Liver (tissue), 8 donors: ENCODE measurements at regions not wholly inside any gene's neighbourhood (a gene's known extent, or its start where the extent isn't known, plus 50 kb on each side); places are given as distances from the start of the nearest gene placed in this dataset.

Experiments
- DNase-seq: peaks from one replicate; pipeline ENCODE4 v3.0.0-alpha.2; 2017; ENCODE audit warnings: low spot score
- H3K27ac ChIP-seq, 2 donors: one replicate each; pipeline ENCODE4 v1.7.0; 2013; ENCODE audit warnings: inconsistent platforms in 2 of 2, low read length in 2 of 2, control low read depth in 1 of 2, low read depth in 1 of 2, mild to moderate bottlenecking in 1 of 2
- H3K27me3 ChIP-seq, 4 donors: one replicate each; pipeline versions ENCODE4 v1.6.1 to v1.7.0; 2013; ENCODE audit warnings: low read length in 3 of 4, inconsistent platforms in 1 of 4, mild to moderate bottlenecking in 1 of 4, moderate library complexity in 1 of 4; ENCODE audit not compliant: control insufficient read depth in 4 of 4, insufficient read depth in 4 of 4
- H3K36me3 ChIP-seq, 4 donors: one replicate each; pipeline versions ENCODE4 v1.6.1 to v1.7.0; 2013; ENCODE audit warnings: low read length in 3 of 4, mild to moderate bottlenecking in 3 of 4, low read depth in 1 of 4, moderate library complexity in 1 of 4; ENCODE audit not compliant: control insufficient read depth in 4 of 4, insufficient read depth in 3 of 4
- H3K4me1 ChIP-seq, 4 donors: one replicate each; pipeline versions ENCODE4 v1.6.1 to v1.7.0; 2013; ENCODE audit warnings: low read length in 3 of 4, mild to moderate bottlenecking in 3 of 4, moderate library complexity in 1 of 4; ENCODE audit not compliant: control insufficient read depth in 4 of 4, insufficient read depth in 4 of 4
- H3K4me3 ChIP-seq, 3 donors: one replicate each; pipeline versions ENCODE4 v1.6.1 to v1.7.0; 2013; ENCODE audit warnings: low read length in 3 of 3, control low read depth in 1 of 3, low read depth in 1 of 3, mild to moderate bottlenecking in 1 of 3
- H3K9ac ChIP-seq, 2 donors: one replicate each; pipeline ENCODE4 v1.7.0; 2013; ENCODE audit warnings: low read length in 2 of 2, mild to moderate bottlenecking in 2 of 2, moderate library complexity in 2 of 2, control low read depth in 1 of 2, low read depth in 1 of 2
- H3K9me3 ChIP-seq, 4 donors: one replicate each; pipeline versions ENCODE4 v1.6.1 to v1.7.0; 2013; ENCODE audit warnings: low read length in 3 of 4; ENCODE audit not compliant: control insufficient read depth in 4 of 4
- ATF3 ChIP-seq: IDR thresholded peaks from 2 replicates; pipeline ENCODE4 v1.6.1; 2016; ENCODE audit warnings: antibody characterized with exemption
- CTCF ChIP-seq: fragments of 150-350 bp; IDR thresholded peaks from 2 replicates; pipeline ENCODE4 v1.5.1; 2017; ENCODE audit warnings: improper control_type of control experiment, low read depth, low read length; ENCODE audit not compliant: missing input control
- EGR1 ChIP-seq, 2 donors: IDR thresholded peaks; 2 replicates each; pipeline ENCODE4 v1.6.1; 2016 to 2018; ENCODE audit warnings: antibody characterized with exemption in 2 of 2, low read depth in 2 of 2
- FOXA1 ChIP-seq: IDR thresholded peaks from 2 replicates; pipeline ENCODE4 v1.6.1; 2016; ENCODE audit warnings: antibody characterized with exemption
- FOXA2 ChIP-seq: IDR thresholded peaks from 2 replicates; pipeline ENCODE4 v1.6.1; 2016; ENCODE audit warnings: antibody characterized with exemption
- GABPA ChIP-seq, 2 donors: IDR thresholded peaks in 1 of 2; conservative IDR thresholded peaks in 1 of 2; 2 replicates each; pipeline ENCODE4 v1.6.1; 2016; ENCODE audit warnings: antibody characterized with exemption in 2 of 2, mild to moderate bottlenecking in 1 of 2, moderate library complexity in 1 of 2
- HNF4A ChIP-seq, 2 donors: conservative IDR thresholded peaks; 2 replicates each; pipeline ENCODE4 v1.6.1; 2016; ENCODE audit warnings: antibody characterized with exemption in 2 of 2, mild to moderate bottlenecking in 2 of 2
- HNF4G ChIP-seq: IDR thresholded peaks from 2 replicates; pipeline ENCODE4 v1.6.1; 2016; ENCODE audit warnings: antibody characterized with exemption
- JUND ChIP-seq, 2 donors: IDR thresholded peaks; 2 replicates each; pipeline ENCODE4 v1.6.1; 2016; ENCODE audit warnings: antibody characterized with exemption in 2 of 2
- MAX ChIP-seq: IDR thresholded peaks from 2 replicates; pipeline ENCODE4 v1.6.1; 2016; ENCODE audit warnings: antibody characterized with exemption
- NR2F2 ChIP-seq: IDR thresholded peaks from 2 replicates; pipeline ENCODE4 v1.6.1; 2016; ENCODE audit warnings: antibody characterized with exemption
- RAD21 ChIP-seq, 2 donors: IDR thresholded peaks; 2 replicates each; pipeline ENCODE4 v1.6.1; 2016; ENCODE audit warnings: antibody characterized with exemption in 2 of 2, mild to moderate bottlenecking in 2 of 2
- REST ChIP-seq: IDR thresholded peaks from 2 replicates; pipeline ENCODE4 v1.6.1; 2016; ENCODE audit warnings: antibody characterized with exemption, mild to moderate bottlenecking
- RXRA ChIP-seq, 2 donors: IDR thresholded peaks; 2 replicates each; pipeline ENCODE4 v1.6.1; 2017 to 2018; ENCODE audit warnings: antibody characterized with exemption in 2 of 2, mild to moderate bottlenecking in 1 of 2
- SP1 ChIP-seq: IDR thresholded peaks from 2 replicates; pipeline ENCODE4 v1.6.1; 2018; ENCODE audit warnings: antibody characterized with exemption, mild to moderate bottlenecking
- TAF1 ChIP-seq: conservative IDR thresholded peaks from 2 replicates; pipeline ENCODE4 v1.6.1; 2016; ENCODE audit warnings: antibody characterized with exemption, mild to moderate bottlenecking
- YY1 ChIP-seq: IDR thresholded peaks from 2 replicates; pipeline ENCODE4 v1.6.1; 2016; ENCODE audit warnings: antibody characterized with exemption, mild to moderate bottlenecking
- ZBTB33 ChIP-seq: IDR thresholded peaks from 2 replicates; pipeline ENCODE4 v1.6.1; 2016; ENCODE audit warnings: antibody characterized with exemption
- WGBS: extraction: QIAGEN DNeasy Blood & Tissue Kit; methylation state at CpG from one replicate; pipeline ENCODE4 v1.1.7; 2013; 5-methylcytosine and 5-hydroxymethylcytosine counted together
- donor health status: healthy.
- donor health status: healthy.
- donor health status: healthy.
- donor health status: healthy.
- donor health status: healthy.

GRCh38 chr2:133947057-133947456 lies 306.8 kb upstream of the MGAT5 start:
- no peak for TF ChIP-seq RXRA (IDR thresholded peaks at IDR 0.05)
- no peak for TF ChIP-seq ATF3
- TF ChIP-seq RAD21 (IDR thresholded peaks at IDR 0.05) = no peak
- TF ChIP-seq HNF4A (conservative IDR thresholded peaks at IDR 0.05) = no peak
- TF ChIP-seq FOXA1 = no peak
- no peak for TF ChIP-seq SP1
- TF ChIP-seq ZBTB33 = no peak
- TF ChIP-seq TAF1 = no peak
- no peak for TF ChIP-seq GABPA (IDR thresholded peaks at IDR 0.05 in 1 of 2, conservative IDR thresholded peaks at IDR 0.05 in 1 of 2)
- TF ChIP-seq HNF4G = no peak
- no peak for TF ChIP-seq EGR1 (IDR thresholded peaks at IDR 0.05; ENCODE audit: low read depth in 2 of 2)
- TF ChIP-seq YY1 = no peak
- no peak for TF ChIP-seq REST
- no peak for TF ChIP-seq JUND (IDR thresholded peaks at IDR 0.05)
- no peak for TF ChIP-seq CTCF
- no peak for TF ChIP-seq NR2F2
- TF ChIP-seq MAX = no peak
- TF ChIP-seq FOXA2 = no peak
- Histone ChIP-seq H3K27ac (no peak overlapping the region), H3K4me3 (no peak overlapping the region), H3K9me3 (no peaks in the 10 kb centered on the region), H3K4me1 (no peaks in the 10 kb centered on the region), H3K36me3 (no peaks in the 10 kb centered on the region), H3K27me3 (no peaks in the 10 kb centered on the region), H3K9ac (no peak overlapping the region)
- 82% methylated on average over 1 of the region's 1 CpG for WGBS
- no peak for DNase-seq
